Stimulated activated CD4-positive, alpha-beta T cell treated with anti-CD3 and anti-CD28 coated beads, Interleukin-4, amount 100 ng/mL, for 4 hours (primary cell): ENCODE measurements at regions not wholly inside any gene's neighbourhood (a gene's known extent, or its start where the extent isn't known, plus 50 kb on each side); places are given as distances from the start of the nearest gene placed in this dataset.

Source experiments
- DNase-seq, 2 experiments: peaks; one replicate each; pipeline ENCODE4 v3.0.0-alpha.2; 2020

GRCh38 chr5:14011089-14012020 is 66.9 kb upstream of the DNAH5 start:
- DNase-seq, result peak; percentile 1 to 36

- no peak for DNase-seq
Observed at GRCh38 chr5:14009575-14009974, 65.1 kb upstream of the DNAH5 start.

- DNase-seq, result no peak
Observed at GRCh38 chr5:14008819-14009311, 64.4 kb upstream of the DNAH5 start.

GRCh38 chr5:14006823-14007520 is 62.5 kb upstream of the DNAH5 start:
- DNase-seq, result no peak

GRCh38 chr5:14004598-14005394 is 60.3 kb upstream of the DNAH5 start:
- DNase-seq, result no peak

- DNase-seq, result no peak
Observed at GRCh38 chr5:14003936-14004335, 59.4 kb upstream of the DNAH5 start.

GRCh38 chr5:14003513-14003912 is 59.0 kb upstream of the DNAH5 start:
- DNase-seq, result no peak

- no peak for DNase-seq
Observed at GRCh38 chr5:13998254-13998653, 53.8 kb upstream of the DNAH5 start.

GRCh38 chr5:13997514-13997913 is 53.0 kb upstream of the DNAH5 start:
- no peak for DNase-seq

GRCh38 chr5:13994621-13995253 is 50.2 kb upstream of the DNAH5 start:
- no peak for DNase-seq
